ENCODE measurements at regions not wholly inside any gene's neighbourhood (a gene's known extent, or its start where the extent isn't known, plus 50 kb on each side); places are given as distances from the start of the nearest gene placed in this dataset.

DNA sequence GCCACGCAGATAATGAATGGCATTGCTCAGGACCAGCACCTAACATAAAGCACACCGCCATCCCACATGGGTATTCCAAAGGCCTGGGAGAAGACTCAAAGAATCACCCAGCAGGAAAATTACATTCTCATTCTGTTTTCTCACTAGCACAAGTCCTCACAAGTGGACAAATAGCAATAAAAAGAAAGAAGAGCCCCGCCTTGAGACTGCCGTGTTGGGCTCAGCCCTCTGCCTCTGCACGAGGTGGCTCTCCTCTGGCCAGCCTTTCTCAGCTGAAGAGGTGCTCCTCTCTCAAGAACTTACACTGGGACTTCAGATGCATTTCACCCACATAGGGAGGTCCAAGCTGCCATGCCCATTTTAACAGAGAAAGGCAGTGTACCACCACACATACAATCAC, 207.5 kb downstream of the SPTSSA start (continued):
- TF ChIP-seq, protein P1, sequence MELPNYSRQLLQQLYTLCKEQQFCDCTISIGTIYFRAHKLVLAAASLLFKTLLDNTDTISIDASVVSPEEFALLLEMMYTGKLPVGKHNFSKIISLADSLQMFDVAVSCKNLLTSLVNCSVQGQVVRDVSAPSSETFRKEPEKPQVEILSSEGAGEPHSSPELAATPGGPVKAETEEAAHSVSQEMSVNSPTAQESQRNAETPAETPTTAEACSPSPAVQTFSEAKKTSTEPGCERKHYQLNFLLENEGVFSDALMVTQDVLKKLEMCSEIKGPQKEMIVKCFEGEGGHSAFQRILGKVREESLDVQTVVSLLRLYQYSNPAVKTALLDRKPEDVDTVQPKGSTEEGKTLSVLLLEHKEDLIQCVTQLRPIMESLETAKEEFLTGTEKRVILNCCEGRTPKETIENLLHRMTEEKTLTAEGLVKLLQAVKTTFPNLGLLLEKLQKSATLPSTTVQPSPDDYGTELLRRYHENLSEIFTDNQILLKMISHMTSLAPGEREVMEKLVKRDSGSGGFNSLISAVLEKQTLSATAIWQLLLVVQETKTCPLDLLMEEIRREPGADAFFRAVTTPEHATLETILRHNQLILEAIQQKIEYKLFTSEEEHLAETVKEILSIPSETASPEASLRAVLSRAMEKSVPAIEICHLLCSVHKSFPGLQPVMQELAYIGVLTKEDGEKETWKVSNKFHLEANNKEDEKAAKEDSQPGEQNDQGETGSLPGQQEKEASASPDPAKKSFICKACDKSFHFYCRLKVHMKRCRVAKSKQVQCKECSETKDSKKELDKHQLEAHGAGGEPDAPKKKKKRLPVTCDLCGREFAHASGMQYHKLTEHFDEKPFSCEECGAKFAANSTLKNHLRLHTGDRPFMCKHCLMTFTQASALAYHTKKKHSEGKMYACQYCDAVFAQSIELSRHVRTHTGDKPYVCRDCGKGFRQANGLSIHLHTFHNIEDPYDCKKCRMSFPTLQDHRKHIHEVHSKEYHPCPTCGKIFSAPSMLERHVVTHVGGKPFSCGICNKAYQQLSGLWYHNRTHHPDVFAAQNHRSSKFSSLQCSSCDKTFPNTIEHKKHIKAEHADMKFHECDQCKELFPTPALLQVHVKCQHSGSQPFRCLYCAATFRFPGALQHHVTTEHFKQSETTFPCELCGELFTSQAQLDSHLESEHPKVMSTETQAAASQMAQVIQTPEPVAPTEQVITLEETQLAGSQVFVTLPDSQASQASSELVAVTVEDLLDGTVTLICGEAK (IDR thresholded peaks at IDR 0.05): no peak
- TF ChIP-seq, protein P1 (CRISPR knock-in tag; IDR thresholded peaks at IDR 0.05): no peak
- TF ChIP-seq TAF9B (IDR thresholded peaks at IDR 0.05; ENCODE audit: partially characterized antibody) (no peak), KDM4B (IDR thresholded peaks at IDR 0.05; ENCODE audit: borderline replicate concordance in 2 of 2, low read depth in 1 of 2) (no peak), RCOR1 (IDR thresholded peaks at IDR 0.05; ENCODE audit: borderline replicate concordance in 1 of 2, low read depth in 2 of 2, low read length in 2 of 2) (no peak), ZNF699 (CRISPR knock-in tag; IDR thresholded peaks at IDR 0.05; ENCODE audit: insufficient replicate concordance) (no peak), TOE1 (IDR thresholded peaks at IDR 0.05; ENCODE audit: borderline replicate concordance) (no peak), TOE1 (CRISPR knock-in tag; IDR thresholded peaks at IDR 0.05; ENCODE audit: borderline replicate concordance, low read depth) (no peak), PRMT5 (CRISPR knock-in tag; IDR thresholded peaks at IDR 0.05) (no peak), ZBTB7A (IDR thresholded peaks at IDR 0.05; ENCODE audit: borderline replicate concordance, control insufficient read depth, low read depth, low read length) (no peak)
- TF ChIP-seq, protein P2, sequence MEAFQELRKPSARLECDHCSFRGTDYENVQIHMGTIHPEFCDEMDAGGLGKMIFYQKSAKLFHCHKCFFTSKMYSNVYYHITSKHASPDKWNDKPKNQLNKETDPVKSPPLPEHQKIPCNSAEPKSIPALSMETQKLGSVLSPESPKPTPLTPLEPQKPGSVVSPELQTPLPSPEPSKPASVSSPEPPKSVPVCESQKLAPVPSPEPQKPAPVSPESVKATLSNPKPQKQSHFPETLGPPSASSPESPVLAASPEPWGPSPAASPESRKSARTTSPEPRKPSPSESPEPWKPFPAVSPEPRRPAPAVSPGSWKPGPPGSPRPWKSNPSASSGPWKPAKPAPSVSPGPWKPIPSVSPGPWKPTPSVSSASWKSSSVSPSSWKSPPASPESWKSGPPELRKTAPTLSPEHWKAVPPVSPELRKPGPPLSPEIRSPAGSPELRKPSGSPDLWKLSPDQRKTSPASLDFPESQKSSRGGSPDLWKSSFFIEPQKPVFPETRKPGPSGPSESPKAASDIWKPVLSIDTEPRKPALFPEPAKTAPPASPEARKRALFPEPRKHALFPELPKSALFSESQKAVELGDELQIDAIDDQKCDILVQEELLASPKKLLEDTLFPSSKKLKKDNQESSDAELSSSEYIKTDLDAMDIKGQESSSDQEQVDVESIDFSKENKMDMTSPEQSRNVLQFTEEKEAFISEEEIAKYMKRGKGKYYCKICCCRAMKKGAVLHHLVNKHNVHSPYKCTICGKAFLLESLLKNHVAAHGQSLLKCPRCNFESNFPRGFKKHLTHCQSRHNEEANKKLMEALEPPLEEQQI (IDR thresholded peaks at IDR 0.05): no peak

Measured in K562 (cell line).